Activated T-helper 9 cell treated with anti-CD3 and anti-CD28 coated beads, Interleukin-2, amount 50 U/mL, for 16 hours (primary cell): ENCODE measurements at regions not wholly inside any gene's neighbourhood (a gene's known extent, or its start where the extent isn't known, plus 50 kb on each side); places are given as distances from the start of the nearest gene placed in this dataset.

Experiments
- DNase-seq: peaks from one replicate; pipeline ENCODE4 v3.0.0-alpha.2; 2020; ENCODE audit warnings: low read depth

- no peak for DNase-seq
These were observed 1297.2 kb downstream of the TMEM121 start for GRCh38 chr14:106823552-106823951.

- DNase-seq = no peak
These were observed 1300.5 kb downstream of the TMEM121 start for GRCh38 chr14:106826833-106827369.

DNA sequence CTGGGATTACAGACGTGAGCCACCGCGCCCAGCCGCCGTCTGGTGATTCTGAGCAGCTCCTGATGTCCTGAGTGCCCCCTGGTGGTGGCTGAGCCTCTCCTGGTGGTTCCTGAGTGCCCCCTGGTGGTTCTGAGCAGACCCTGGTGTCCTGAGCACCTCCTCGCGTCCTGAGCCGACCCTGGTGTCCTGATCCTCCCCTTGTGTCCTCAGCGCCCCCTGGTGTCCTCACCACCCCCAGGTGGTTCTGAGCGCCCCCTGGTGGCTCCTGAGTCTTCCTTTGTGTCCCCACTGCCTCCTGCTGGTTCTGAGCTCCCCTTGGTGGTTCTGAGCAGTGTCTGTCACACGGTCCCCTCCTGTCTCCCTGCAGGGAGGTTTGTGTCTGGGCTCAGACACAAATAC lies 1304.9 kb downstream of the TMEM121 start:
- DNase-seq = peak; percentile 25

DNA sequence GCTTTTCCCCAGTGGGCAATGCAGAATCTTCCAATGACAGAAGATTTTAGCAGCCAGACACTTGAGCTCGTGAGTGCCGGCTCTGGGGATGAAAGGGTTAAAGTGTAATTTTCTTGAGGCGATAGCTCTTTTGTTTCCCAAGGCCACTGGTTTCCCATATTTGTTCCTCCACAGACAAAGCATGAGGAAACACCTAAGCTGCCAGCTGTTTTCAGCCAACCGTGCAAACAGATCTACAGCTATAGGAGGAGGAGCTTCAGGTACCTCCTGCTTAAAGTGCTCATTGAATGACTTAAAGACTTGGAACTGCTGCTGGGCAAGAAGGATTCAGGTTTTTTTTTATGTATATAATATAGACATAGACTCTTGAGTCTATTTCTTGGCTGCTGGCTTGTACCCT lies 1311.5 kb downstream of the TMEM121 start:
- DNase-seq = no peak

DNA sequence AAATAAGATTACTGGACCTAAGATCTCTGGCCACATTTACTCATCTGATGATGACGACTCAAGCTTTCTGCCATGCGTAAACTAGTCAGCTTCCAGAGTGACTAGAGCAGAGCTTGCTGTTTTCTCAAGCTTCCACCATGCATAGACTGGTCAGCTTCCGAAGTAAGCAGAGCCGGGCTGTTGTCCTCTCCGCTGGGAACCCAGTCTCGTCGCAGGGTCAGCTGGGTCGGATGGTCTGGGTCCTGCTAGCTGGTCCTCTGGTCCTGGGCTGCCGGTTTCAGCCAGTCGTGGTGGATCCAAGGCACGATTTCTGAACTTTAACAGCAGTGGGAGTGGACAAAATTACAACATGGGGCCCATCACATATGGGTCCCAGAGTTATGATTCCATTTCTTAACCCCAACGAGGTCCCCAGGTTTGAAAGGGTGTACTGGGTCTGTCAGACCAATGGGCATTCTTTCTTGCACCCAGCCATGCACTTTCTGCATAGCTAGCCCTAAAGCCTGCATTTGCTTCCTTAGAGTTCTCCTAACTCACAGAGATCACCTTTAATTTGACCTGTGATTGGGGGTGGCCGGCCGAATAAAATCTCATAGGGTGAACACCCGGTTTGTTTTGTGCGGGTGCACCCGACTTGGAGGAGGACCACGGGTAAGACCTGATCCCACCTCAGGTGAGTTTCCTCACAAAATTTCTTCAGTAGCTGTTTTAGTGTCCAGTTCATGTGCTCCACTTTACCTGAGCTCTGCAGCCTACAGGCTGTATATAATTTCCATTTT lies 1312.8 kb downstream of the TMEM121 start:
- no peak for DNase-seq

DNA sequence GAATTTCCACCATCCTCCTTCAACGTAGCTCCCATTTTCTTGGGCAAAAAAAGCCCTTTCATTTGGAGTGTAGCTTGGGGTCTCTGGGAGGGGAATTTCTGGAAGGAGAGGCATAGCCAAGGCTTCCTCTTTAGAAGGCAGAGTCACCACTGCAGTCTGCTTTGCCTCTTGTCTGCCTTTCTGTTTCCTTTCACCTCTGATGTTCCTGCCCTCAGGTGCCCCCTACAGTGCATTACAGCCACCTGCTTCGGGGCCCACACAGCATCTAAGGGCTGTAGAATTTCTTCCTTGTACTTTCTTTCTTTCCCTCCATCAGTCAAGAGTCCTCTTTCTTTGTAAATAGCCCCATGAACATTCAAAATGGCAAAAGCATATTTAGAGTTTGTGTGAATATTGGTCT lies 1313.9 kb downstream of the TMEM121 start:
- no peak for DNase-seq

GRCh38 chr14:106840991-106841390 lies 1314.6 kb downstream of the TMEM121 start:
- no peak for DNase-seq

DNA sequence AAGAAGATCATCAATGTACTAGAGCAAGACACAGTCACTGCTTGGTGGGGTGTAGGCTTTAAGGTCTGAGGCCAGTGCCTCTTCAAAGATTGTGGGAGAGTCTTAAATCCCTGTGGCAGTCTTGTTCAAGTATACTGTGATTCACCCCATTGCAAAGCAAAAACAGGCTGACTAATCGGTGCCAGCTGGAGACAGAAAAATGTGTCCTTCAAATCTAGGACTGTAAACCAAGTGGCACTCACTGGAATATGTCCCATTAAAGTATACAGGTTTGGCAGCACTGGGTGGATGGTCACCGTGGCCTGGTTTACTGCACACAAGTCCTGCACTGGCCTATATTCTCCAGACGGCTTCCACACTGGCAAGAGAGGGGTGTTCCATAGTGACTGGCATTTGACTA lies 1315.3 kb downstream of the TMEM121 start:
- DNase-seq = no peak

DNA sequence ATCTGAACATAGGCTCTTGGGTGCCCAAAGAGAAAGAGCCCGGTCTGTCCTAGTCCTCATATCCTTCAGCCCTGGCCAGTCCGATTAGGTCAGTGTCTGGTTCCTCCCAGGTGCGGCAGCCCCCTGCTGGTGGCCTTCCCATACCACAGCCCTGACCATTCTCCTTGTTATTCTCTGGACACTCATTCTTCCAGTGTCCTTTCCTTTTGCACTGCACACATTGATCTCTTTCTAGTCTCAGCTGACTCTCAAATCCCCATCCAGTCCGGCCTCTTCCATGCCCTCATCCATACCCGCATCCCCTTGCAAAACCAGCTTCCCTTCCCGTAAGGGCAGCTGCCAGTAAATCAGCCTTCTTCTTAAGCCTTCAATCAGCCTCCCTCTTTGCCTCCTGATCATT lies 1316.3 kb downstream of the TMEM121 start:
- DNase-seq = no peak

DNA sequence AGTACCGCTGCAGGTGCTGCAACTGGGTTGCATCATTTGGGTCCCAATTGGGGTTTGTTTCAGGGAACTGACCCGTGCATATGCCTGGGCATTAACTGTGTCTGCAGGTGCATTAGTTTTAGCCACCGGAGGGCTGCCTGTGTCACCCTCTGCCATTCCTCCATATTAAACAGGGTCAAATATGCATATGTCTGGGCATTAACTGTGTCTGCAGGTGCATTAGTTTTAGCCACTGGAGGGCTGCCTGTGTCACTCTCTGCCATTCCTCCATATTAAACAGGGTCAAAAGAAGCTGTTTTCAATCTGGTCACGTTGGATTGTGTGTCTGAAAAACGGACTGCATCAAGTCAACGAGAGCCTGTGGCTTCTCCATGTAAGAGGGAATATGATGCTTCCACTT lies 1317.0 kb downstream of the TMEM121 start:
- DNase-seq = no peak

- DNase-seq = no peak
These were observed 1317.6 kb downstream of the TMEM121 start for GRCh38 chr14:106843951-106844483.

- DNase-seq = peak; percentile 42
These were observed 1318.4 kb downstream of the TMEM121 start for GRCh38 chr14:106844608-106845285.

GRCh38 chr14:106845286-106846087 lies 1319.1 kb downstream of the TMEM121 start:
- no peak for DNase-seq

GRCh38 chr14:106846218-106846617 lies 1319.8 kb downstream of the TMEM121 start:
- DNase-seq = no peak

DNA sequence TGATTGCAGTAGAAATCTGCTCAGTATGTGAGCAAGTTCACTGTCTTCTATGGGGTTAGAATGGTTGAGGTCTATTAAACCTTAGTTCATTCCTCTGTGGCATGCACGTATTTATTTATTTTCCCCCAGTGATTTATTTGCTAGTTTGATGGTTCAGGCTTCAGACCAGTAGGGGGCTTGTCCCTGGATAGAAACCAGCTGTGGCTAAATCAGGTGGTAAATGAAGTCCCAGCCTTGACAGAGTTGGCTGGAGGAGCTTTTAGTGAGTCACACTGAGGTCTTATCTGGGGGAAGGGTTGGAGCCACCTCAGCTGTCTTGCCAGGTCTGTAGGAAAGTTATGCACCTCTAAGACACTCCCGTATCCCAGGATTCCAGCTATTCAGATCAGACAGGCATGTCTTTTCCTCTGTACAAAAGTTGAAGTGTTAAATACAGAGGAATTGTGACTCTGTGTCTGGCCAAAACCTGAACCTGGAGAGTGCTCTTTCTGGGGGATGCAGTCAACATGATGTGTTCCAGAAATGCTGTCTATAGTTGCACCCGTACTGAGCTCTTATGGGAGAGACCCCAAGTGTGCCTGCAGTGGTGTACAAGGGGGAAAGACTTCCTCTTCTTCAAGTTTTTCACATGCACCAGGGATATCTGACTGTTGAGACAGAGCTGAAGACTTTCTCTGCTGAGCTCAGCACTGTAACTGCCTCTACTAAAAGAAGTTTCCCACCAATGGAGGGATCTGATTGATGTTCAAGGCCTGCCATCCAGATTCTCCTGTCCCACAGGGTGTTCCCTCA lies 1322.1 kb downstream of the TMEM121 start:
- no peak for DNase-seq

- no peak for DNase-seq
These were observed 1324.8 kb downstream of the TMEM121 start for GRCh38 chr14:106850913-106851825.

- peak; percentile 79 for DNase-seq
These were observed 1346.4 kb downstream of the TMEM121 start for GRCh38 chr14:106872611-106873446.

GRCh38 chr14:106874350-106874749 lies 1348.0 kb downstream of the TMEM121 start:
- no peak for DNase-seq

GRCh38 chr14:106875503-106875902 lies 1349.1 kb downstream of the TMEM121 start:
- peak; percentile 15 for DNase-seq
